NCI-H69 (cell line): ENCODE measurements at regions not wholly inside any gene's neighbourhood (a gene's known extent, or its start where the extent isn't known, plus 50 kb on each side); places are given as distances from the start of the nearest gene placed in this dataset.
A peak's percentile ranks its signal among the peaks of the same experiment; 100 is the strongest.
"Not testable (repeated sequence)": the region's sequence is repeated elsewhere in the genome, so short reads cannot be mapped to it uniquely, and the experiment has no call there.

Experiments
- DNase-seq: peaks from one replicate; lab custom pipeline; 2025; lab: John Stamatoyannopoulos, UW

GRCh38 chr7:115558161-115558560 is 472.4 kb downstream of the TFEC start:
- no peak for DNase-seq

GRCh38 chr7:115557296-115557695 is 473.3 kb downstream of the TFEC start:
- DNase-seq = not testable (repeated sequence)

GRCh38 chr7:115552766-115553165 is 477.8 kb downstream of the TFEC start:
- no peak for DNase-seq

GRCh38 chr7:115549910-115550309 is 480.7 kb downstream of the TFEC start:
- peak; percentile 70 for DNase-seq

GRCh38 chr7:115548756-115549155 is 481.8 kb downstream of the TFEC start:
- DNase-seq = no peak

- DNase-seq = no peak
Observed at GRCh38 chr7:115546790-115547189, 483.8 kb downstream of the TFEC start.

GRCh38 chr7:115533785-115534184 is 496.8 kb downstream of the TFEC start:
- DNase-seq = no peak

GRCh38 chr7:115526278-115526677 is 504.3 kb downstream of the TFEC start:
- peak; percentile 83 for DNase-seq

GRCh38 chr7:115522174-115522573 is 508.4 kb downstream of the TFEC start:
- DNase-seq = no peak

GRCh38 chr7:115516341-115516740 is 514.2 kb downstream of the TFEC start:
- no peak for DNase-seq

GRCh38 chr7:115511330-115511729 is 519.2 kb downstream of the TFEC start:
- peak; percentile 60 for DNase-seq

- DNase-seq = no peak
Observed at GRCh38 chr7:115505136-115505535, 525.4 kb downstream of the TFEC start.

GRCh38 chr7:115499956-115500355 is 530.6 kb downstream of the TFEC start:
- no peak for DNase-seq

GRCh38 chr7:115496006-115496405 is 534.6 kb downstream of the TFEC start:
- peak; percentile 90 for DNase-seq

- peak; percentile 99 for DNase-seq
Observed at GRCh38 chr7:115494529-115495147, 535.9 kb downstream of the TFEC start.

- DNase-seq = peak; percentile 77
Observed at GRCh38 chr7:115493381-115493780, 537.2 kb downstream of the TFEC start.

- peak; percentile 98 for DNase-seq
Observed at GRCh38 chr7:115491744-115492380, 538.7 kb downstream of the TFEC start.

- no peak for DNase-seq
Observed at GRCh38 chr7:115479448-115479847, 551.1 kb downstream of the TFEC start.

GRCh38 chr7:115478426-115478825 is 552.1 kb downstream of the TFEC start:
- DNase-seq = peak; percentile 54

- DNase-seq = peak; percentile 96
Observed at GRCh38 chr7:115477193-115477651, 553.3 kb downstream of the TFEC start.

GRCh38 chr7:115476671-115477181 is 553.8 kb downstream of the TFEC start:
- peak; percentile 99 for DNase-seq

- peak; percentile 97 for DNase-seq
Observed at GRCh38 chr7:115475761-115476385, 554.0 kb downstream of the MDFIC start.

- peak; percentile 87 for DNase-seq
Observed at GRCh38 chr7:115475206-115475605, 553.3 kb downstream of the MDFIC start.
